NCI-H345 (cell line): ENCODE measurements at regions not wholly inside any gene's neighbourhood (a gene's known extent, or its start where the extent isn't known, plus 50 kb on each side); places are given as distances from the start of the nearest gene placed in this dataset.
"Not testable (repeated sequence)": the region's sequence is repeated elsewhere in the genome, so short reads cannot be mapped to it uniquely, and the experiment has no call there.

Experiments used
- DNase-seq: peaks from one replicate; lab custom pipeline; 2025; lab: John Stamatoyannopoulos, UW

DNA sequence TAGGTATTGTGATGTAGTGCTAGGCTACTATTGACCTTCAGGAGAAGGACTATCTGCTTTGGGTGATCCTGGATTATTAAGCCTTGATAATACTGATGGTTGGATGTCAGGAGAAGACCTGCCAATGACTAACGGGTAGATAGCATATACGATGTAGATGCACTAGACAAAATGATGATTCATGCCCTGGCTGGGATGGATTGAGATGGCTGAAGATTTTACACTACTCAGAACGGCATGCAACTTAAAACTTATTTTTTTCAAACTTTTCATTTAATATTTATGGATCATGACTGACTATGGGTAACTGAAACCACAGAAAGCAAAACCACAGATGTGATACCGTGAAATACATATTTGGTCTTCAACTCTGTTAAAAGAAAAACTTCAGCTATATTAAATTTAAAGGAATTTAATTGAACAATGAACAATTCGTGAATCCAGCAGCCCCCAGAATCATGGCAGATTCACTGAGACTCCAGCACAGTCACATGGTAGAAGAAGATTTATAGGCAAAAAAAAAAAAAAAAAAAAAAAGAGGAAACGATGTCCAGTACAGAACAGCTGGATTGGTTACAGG, 124.6 kb upstream of the CDK13 start:
- DNase-seq: no peak

DNA sequence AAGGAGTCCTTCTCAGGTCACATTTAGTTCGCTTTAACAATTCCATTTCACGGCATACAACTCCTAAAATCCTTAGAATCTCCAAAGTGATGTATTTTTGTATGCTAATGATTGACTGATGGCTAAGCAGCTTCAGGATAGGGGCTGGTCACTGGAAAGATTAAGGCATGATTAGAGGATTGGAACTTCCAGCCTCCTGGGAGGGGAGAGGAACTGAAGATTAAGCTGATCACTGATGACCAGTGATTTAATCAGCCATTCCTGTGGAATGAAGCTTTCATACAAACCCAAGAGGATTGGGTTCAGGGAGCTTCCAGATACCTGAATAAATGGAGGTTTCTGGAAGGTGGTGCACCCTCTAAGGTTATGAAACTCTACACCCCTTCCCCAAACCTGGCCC, 123.9 kb upstream of the CDK13 start:
- no peak for DNase-seq

DNA sequence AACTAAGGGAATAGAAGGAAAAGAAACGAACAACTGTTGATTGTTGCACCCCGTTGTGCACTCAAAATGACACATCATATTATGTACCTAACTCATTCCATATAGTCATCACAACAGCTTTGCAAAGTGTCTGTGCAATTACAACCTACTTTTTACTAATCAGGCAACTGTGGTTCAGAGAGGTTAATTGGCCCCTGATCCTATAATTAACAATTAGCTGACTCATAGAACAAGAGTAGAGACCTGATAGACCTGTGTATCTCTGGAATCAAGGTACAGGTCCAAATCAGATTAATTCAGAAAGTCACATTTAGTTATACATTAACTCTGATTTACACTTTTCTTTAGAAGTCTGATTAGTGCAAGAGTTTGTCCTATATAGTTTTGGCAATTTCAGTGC, 122.5 kb upstream of the CDK13 start:
- no peak for DNase-seq

DNA sequence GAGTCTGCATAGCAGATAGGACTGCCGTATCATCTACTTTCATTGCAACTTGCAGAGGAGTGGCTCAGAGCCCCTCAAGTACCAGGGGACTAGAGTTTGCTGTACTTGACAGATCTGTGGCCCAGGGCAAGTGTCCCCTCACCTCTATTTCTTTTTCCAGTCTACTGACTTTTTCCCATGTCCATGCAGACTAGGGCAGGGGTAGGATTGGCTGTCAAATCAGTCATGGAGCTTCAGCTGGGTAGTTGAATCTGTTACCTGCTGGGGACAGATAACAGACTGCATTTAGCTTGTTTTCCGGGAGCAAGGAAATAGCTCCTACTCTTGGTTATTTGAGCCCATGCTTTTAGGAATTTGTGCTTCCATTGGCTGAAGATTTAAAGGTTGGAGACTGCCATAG, 121.0 kb upstream of the CDK13 start:
- no peak for DNase-seq

DNA sequence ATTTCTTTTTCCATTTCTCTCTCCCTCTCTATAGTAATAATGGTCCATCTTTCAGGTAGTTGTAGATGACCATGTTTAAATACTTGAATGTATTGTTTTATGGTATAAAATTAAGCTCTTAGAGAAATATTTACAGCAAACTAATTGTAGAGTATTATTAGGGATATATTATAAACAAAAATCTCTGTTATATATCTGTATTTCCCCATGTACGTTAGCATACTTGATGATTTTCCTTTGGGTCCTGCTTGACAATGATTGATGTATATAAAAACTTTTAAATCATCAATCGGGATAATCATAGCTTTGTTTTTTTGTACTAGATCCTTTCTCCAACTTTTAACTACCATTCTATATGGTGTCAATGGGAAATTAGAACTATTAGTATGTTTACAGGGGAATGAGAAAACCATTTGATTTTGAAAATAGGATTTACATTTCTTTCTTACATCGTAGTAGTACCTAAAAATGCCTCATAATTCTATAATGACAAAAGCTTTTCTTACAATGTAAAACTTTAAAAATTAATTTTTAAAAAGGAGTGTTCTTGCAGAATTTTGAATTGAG, 117.5 kb upstream of the CDK13 start:
- no peak for DNase-seq

DNA sequence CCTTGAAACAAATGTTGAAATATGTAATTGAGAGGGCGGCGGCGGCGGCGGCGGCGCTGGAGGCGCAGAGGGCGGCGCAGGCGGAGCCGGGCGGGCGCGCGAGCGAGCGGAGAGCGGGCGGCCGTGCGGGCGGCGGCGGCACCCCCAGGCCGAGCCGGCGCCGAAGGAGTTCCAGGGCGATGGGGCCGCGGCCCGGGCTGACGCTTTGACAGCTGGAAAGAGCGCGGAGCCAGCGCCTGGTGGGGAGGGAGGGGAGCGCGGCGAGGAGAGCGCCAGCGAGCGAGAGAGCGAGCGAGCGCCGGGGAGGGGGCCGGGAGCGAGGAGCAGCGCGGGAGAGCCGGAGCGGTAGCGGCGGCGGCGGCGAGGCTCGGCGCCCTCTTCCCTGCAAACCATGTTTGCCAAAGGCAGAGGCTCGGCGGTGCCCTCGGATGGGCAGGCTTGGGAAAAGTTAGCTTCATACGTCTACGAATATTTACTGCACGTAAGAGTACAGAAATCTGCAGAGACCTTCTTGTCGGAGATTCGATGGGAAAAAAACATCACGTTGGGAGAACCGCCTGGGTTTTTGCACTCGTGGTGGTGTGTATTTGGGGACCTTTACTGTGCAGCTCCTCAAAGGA, 116.8 kb upstream of the CDK13 start:
- peak; percentile 61 for DNase-seq

DNA sequence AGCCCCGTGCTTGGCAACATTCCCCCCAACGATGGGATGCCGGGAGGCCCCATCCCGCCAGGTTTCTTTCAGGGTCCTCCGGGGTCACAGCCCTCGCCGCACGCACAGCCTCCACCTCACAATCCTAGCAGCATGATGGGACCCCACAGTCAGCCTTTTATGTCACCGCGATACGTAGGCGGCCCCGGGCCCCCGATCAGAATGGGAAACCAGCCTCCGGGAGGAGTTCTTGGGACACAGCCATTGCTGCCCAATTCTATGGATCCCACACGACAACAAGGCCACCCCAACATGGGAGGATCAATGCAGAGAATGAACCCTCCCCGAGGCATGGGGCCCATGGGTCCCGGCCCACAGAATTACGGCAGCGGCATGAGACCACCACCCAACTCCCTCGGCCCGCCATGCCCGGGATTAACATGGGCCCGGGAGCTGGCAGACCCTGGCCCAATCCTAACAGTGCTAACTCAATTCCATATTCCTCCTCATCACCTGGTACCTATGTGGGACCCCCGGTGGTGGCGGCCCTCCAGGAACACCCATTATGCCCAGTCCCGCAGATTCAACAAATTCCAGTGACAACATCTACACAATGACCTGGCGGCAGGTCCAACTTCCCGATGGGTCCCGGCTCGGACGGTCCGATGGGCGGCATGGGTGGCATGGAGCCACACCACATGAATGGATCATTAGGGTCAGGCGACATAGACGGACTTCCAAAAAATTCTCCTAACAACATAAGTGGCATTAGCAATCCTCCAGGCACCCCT, 116.0 kb upstream of the CDK13 start:
- DNase-seq: not testable (repeated sequence)

DNA sequence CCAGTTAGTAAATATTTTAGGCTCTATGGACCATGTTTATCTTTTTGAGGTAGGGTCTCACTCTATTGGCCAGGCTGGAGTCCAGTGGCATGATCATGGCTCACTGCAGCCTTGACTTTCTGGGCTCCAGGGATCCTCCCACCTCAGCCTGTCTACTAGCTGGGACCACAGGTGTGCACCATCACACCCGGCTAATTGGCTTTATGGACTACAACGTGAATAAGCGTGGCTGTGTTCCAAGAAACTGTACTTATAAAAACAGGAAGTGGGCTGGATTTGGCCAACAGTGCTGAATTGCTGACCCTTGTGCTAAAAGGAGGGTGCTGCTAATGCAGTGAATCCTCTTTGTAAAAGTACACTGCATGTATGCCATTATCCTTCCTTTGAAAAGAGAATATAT, 111.7 kb upstream of the CDK13 start:
- DNase-seq: peak; percentile 60

DNA sequence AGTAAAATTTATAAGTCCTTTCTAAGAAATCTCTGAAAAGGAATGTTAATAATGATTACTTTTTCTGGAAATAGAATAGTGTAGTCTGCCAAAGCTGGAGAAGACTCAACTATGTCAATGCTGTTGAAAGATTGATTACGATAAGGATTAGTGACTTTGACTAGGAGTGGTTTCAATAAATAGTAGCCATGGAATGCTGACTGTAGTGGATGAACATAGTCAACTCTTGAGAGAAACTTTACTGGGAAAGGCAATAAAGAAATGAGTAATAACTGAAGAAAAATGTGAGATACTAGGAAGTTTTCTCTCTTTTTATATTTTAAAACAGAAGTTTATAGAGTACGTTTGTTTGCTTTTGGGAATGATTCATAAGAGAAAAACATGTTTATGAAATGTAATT, 105.0 kb upstream of the CDK13 start:
- no peak for DNase-seq

DNA sequence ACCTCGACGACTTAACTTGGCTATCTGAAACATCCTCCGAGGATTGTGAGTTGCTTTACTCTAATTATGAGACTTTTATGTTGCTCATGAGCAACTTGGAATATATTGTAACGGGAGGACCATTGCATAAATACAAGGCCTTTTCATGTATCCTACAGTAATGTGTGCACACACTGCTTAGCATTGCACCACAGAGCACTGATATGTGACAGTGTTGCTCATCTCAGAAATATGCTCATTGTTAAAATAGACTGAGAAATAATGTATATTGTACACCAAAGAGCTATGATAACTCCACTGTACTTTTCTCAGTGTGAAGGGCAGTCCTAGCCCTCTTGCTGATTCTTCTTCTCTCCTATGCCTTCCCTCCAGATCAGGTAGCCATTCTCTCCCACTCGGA, 102.8 kb upstream of the CDK13 start:
- DNase-seq: no peak

DNA sequence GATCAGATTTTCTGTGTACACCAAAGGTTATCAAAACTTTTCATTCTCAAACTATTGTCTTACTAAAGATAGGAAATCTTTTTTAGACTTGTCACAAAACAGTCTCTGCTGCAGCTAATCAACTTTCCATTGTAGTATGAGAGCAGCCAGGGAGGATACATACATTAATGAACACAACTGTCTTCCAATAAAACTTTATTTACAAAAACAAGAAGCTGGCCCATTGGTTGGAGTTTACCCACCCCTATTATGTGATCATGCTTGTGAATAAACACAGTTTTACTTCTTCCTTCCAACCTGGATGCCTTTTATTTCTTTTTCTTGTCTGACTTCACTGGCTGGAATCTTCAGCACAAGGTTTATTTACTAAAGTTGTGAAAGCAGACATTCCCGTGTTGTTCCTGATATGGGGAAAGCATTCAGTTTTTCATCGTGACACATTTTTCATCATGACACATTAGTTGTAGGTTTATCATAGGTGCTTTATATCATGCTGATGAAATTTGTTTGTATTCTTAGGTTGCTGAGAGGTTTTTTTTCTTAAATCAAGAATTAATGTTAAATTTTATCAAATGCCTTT, 98.5 kb upstream of the CDK13 start:
- no peak for DNase-seq

DNA sequence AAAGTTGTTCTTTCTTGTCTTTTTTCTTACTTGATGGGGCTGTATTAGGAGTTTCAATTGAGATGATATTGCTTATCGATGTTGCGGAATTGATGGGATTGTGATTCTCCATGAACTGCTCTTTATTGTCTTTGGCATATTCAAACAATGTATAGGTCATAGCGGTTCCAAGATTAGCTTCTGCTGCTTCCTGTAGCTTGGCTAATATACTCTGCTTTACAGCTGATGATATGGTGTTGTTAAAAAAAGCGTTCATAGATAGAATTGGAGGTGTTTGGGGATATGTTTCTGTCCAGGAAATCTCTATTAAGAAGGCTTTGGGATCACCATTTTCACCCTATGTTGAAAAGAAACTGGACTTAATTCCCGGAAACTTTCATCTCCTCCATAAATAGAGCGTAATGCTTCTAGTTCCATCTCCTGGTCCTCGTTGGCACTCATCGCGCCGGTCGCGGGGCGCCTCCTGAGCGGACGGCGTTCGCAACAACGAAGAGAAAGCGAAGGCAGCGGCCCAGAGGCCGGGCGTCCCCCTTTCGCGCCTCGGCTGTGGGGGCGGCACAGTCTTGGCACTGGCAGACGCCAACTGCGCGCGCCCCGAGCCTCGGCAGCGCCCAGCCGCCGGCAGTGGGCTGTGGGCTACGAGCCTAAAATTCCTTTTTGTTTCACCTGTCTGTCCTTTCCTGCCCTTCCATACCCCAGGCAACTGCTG, 95.3 kb upstream of the CDK13 start:
- DNase-seq: not testable (repeated sequence)

DNA sequence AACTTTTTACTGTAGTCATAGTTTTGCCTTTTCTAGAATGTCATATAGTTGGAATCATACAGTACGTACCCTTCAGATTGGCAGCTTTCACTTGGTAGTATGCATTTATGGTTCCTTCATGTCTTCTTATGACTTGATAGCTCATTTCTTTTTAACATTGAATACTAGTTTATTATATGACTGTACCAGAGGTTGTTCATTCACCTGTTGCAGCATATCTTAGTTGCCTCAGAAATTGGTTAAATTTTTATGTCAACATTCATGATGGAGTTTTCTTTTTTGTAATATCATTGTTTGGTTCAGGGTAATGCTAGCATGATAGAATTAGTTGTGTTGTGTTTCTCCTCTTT, 94.8 kb upstream of the CDK13 start:
- no peak for DNase-seq

DNA sequence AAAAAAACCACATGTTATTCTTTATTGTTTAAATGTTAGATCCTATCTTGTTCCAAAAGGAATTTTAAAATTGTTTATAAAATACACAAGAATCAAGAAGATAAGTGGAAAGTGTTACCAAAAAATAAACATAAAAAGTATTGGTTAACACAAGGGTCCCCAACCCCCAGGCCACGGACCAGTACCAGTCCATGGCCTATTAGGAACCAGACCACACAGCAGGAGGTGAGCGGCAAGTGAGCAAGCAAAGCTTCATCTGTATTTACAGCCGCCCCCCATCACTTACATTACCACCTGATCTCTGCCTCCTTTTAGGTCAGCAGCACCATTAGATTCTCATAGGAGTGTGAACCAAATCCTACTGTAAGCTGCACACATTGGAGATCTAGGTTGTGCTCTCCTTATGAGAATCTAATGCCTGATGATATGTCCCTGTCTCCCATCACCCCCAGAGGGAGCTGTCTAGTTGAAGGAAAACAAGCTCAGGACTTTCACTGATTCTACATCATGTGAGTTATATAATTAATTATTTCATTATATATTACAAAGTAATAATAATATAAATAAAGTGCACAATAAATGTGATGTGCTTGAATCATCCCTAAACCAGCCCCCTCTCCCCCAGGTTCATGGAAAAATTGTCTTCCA, 86.3 kb upstream of the CDK13 start:
- not testable (repeated sequence) for DNase-seq

DNA sequence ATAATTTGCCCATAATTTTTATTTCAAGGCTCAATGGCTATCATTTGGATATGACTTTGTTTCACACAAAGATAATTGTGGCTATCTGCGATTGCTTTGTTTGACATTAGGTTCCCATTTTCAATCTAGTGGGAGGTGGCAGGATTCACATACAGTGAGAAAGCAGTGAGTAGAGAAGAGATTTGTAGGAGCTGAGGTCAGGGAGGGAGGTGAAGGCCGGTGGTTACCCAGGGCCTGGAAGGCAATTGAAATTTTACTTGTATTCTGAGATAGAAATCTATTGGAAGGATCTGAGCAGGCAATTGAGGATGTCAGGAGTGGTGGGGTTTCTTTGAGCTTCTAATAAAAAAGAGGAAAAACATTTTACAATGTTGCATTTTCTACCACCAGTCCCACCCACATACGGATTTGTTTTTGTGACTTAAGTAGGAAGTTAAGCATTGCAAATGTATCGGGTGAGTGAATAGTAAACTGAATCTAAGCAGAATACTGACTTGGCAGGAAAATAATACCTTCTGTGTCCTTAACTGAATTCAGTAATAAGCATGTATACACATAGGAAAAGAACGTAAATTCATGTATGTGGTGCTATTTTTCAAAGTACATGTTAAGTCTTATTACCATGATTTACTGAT, 80.1 kb upstream of the CDK13 start:
- DNase-seq: not testable (repeated sequence)

DNA sequence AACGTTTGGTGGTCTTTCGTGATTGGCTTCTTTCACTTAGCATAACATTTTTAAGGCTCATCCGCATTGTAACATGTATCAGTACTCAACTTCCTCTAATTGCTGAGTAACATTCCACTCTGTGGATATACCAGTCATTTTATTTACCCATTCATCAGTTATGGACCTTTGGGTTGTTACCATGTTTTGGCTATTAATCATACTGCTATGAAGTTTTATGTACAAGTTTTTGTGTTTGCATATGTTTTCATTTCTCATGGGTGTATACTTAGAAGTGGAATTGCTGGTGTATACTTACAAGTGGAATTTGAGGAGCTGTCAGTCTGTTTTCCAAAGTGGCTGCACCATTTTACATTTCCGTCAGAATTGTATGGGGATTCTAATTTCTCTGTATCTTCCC, 78.4 kb upstream of the CDK13 start:
- DNase-seq: not testable (repeated sequence)

DNA sequence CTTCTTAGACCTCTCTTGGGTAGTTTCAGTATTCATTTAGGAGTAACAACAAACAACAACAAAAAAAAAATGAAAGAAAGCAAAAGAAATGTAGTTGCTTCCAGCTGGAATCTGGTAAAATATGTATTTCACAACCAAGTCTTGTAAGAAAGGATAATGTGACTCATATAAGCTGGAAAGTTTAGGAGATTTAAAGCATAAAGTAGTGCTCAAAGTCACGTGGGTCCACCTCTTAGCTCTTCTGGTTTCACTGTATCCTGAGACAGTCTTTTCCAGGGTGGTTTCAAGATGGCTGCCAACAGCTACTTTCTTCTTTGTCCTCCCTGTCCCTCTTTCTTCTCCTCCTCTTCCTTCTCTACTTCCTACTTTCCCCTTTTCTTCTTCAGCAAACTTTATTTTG, 69.5 kb upstream of the CDK13 start:
- DNase-seq: no peak

DNA sequence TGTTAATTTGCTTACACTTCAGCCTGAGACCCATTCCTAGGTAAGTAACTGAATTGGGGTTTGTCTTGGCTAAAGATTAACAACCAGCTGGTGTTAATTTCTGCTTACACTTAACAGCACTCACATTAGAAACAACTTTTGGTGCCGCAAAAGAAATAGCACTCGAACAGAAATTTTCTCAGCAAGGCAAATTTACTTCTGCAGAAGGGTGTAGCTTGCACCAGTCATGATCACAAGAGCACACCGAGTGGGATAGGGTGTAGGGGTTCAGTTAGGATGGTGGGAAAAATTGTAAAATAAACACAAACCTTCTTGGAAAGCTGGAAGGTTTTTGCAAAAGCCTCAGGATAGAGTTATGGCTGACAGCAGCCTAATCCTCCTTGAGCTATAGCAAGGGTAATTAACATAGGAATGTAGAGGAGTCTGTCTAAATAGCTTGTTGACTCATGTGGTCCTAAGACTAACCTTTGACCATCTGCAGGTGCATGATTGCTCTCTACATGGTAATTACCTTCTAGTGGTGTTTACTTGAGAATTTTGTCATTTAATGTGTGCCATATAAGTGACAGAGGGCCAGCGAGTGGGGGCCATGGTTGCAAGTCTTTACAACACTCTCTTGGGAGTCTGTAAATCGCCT, 67.8 kb upstream of the CDK13 start:
- DNase-seq: no peak

DNA sequence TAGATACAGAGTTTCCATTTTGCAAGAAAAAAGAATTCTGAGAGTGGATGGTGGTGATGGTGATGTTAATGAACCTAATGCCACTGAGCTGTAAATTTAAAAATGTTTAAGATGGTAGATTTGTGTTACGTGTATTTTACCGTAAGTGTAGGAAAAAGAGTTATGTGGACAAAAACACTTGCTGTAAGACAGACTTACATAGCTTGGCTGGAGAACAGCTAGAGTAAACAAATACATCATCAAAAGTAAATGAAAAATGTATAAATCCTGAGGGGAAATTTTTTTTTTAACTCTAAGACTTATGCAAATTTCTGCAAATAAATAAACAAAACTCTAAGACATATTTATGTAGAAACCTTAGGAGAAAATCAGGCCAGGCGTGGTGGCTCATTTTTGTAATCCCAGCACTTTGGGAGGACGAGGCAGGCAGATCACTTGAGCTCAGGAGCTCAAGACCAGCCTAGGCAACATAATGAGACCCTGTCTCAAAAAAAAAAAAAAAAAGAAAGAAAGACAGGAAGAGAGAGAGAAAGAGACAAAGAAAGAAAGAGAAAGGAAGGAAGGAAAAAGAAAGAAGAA, 66.2 kb upstream of the CDK13 start:
- DNase-seq: no peak

DNA sequence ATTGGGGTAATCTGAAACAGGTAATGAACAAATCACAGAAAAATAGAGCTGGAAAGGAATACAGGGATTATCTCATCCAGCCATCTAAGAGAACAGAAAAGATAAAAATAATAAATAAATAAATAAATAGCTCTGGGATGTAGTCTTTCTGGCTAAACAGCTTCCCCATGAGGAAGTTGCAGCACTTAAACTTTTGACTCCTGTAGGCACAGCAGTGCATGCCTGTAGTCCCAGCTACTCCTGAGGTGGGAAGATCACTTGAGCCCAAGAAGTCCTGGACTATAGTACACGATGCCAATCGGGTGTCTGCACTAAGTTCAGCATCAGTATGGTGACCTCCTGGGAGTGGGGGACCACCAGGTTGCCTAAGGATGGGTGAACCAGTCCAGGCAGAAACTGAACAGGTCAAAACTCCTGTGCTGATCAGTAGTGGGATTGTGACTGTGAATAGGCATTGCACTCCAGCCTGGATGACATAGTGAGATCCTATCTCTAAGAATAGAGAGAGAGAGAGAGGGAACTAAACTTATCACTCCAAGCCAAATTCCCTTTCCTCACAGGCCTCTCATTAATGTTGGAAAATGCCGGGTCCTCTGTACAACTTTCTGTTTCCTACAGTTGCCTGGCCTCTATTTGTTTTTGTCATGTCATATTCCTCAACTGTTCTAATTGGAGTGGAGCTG, 61.7 kb upstream of the CDK13 start:
- no peak for DNase-seq
